Osteocyte (in vitro differentiated cells): ENCODE measurements at regions not wholly inside any gene's neighbourhood (a gene's known extent, or its start where the extent isn't known, plus 50 kb on each side); places are given as distances from the start of the nearest gene placed in this dataset.

ENCODE experiments used
- DNase-seq: peaks from one replicate; pipeline ENCODE4 v3.0.0; 2021; ENCODE audit warnings: mixed read lengths; ENCODE audit not compliant: unreplicated experiment; ENCODE audit errors: extremely low spot score
- H3K27ac Mint-ChIP-seq: one replicate; pipeline ENCODE4 v1.8.0; 2021; ENCODE audit warnings: mild to moderate bottlenecking, mixed read lengths; ENCODE audit not compliant: unreplicated experiment
- H3K27me3 Mint-ChIP-seq: one replicate; pipeline ENCODE4 v1.8.0; 2021; ENCODE audit warnings: mixed read lengths; ENCODE audit not compliant: unreplicated experiment
- H3K36me3 Mint-ChIP-seq: one replicate; pipeline ENCODE4 v1.8.0; 2021; ENCODE audit warnings: mixed read lengths; ENCODE audit not compliant: unreplicated experiment
- H3K4me1 Mint-ChIP-seq: one replicate; pipeline ENCODE4 v1.8.0; 2021; ENCODE audit warnings: mixed read lengths; ENCODE audit not compliant: unreplicated experiment
- H3K4me3 Mint-ChIP-seq: one replicate; pipeline ENCODE4 v1.8.0; 2021; ENCODE audit warnings: mild to moderate bottlenecking, moderate library complexity, mixed read lengths; ENCODE audit not compliant: unreplicated experiment
- H3K9me3 Mint-ChIP-seq: one replicate; pipeline ENCODE4 v1.8.0; 2021; ENCODE audit warnings: mixed read lengths; ENCODE audit not compliant: unreplicated experiment
- CTCF ChIP-seq: fragments of 200-600 bp; sonication (generic); IDR thresholded peaks from 2 replicates; pipeline ENCODE4 v1.5.0; 2021; ENCODE audit warnings: antibody characterized with exemption, mild to moderate bottlenecking, moderate library complexity

DNA sequence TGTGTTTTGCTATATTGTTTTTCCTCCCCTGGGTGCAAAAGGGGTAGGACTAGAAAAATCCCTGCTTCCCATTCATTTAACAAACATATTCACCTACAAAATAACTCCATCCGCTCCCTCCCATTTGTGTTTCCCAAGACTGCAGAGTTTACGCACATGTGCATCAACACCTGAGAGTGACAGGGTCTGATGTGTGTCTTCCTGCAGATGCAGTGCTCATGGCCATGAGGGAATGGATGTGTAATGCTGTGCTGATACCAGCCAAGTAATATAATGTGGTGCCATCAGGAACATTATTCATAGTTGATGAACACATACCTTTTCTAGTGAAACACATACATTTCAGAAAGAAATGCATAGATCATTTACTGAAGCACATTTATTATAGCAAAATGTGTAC is 83.2 kb downstream of the CXXC4 start:
- H3K27ac Mint-ChIP-seq, result no peak overlapping the region
- peaks cover 10% of the 10 kb centered on the region for H3K27me3 Mint-ChIP-seq
- TF ChIP-seq CTCF, result no peak
- no peaks in the 10 kb centered on the region for H3K9me3 Mint-ChIP-seq
- H3K4me1 Mint-ChIP-seq, result no peaks in the 10 kb centered on the region
- H3K4me3 Mint-ChIP-seq, result no peak overlapping the region
- DNase-seq, result no peak
- H3K36me3 Mint-ChIP-seq, result no peaks in the 10 kb centered on the region

DNA sequence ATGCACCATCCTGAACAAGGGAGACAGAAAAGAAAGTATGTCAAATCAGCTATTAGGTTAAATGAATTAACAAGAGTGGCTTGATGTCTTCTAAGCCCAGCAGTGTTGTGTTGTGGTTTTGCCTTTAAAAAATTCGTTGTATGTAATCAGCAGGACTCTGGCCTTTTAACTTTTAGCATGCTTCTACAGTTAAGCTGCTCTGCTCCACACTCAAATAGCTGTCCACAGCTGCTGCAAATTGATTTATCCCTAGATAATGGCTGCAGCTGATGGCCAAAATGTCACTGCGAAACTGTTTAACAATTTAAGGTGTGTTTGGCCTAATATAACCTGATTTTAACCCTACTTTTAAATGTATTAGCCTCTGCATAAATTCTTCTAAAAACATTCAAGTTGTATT is 85.8 kb downstream of the CXXC4 start:
- Mint-ChIP-seq H3K27me3 (peaks cover 14% of the 10 kb centered on the region), H3K4me1 (no peaks in the 10 kb centered on the region)

DNA sequence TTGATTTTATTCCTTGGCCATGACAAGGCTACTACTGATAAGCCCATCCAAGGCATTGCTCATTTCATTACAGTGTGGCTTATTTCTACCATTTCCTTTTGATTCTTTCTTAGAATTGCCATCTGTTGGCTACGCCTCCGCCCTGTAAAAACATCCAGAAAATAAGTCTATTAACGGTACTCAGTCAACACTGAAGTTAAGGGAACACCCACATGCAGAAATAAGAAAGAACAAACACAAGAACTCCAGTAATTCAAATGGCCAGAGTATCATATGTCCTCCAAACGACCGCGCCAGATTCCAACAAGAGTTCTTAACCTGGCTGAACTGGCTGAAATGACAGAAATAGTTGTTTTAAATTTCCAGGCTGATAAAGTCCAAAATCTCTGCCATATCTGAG is 90.3 kb downstream of the CXXC4 start:
- Mint-ChIP-seq H3K4me3 (no peak overlapping the region), H3K4me1 (no peaks in the 10 kb centered on the region), H3K27ac (no peak overlapping the region), H3K9me3 (no peaks in the 10 kb centered on the region), H3K36me3 (no peaks in the 10 kb centered on the region), H3K27me3 (peaks cover 14% of the 10 kb centered on the region)
- no peak for DNase-seq
- TF ChIP-seq CTCF, result no peak

More for the DNA sequence above, 85.8 kb downstream of the CXXC4 start:
- Mint-ChIP-seq H3K36me3 (no peaks in the 10 kb centered on the region), H3K4me3 (no peak overlapping the region), H3K9me3 (no peaks in the 10 kb centered on the region), H3K27ac (no peak overlapping the region)
- no peak for DNase-seq
- no peak for TF ChIP-seq CTCF

GRCh38 chr4:104395168-104395614 is 99.5 kb downstream of the CXXC4 start:
- Mint-ChIP-seq H3K9me3 (no peaks in the 10 kb centered on the region), H3K27me3 (peaks cover 8% of the 10 kb centered on the region), H3K4me3 (no peak overlapping the region), H3K27ac (no peak overlapping the region), H3K36me3 (no peaks in the 10 kb centered on the region), H3K4me1 (peaks cover 17% of the 10 kb centered on the region)
- no peak for TF ChIP-seq CTCF
- no peak for DNase-seq

DNA sequence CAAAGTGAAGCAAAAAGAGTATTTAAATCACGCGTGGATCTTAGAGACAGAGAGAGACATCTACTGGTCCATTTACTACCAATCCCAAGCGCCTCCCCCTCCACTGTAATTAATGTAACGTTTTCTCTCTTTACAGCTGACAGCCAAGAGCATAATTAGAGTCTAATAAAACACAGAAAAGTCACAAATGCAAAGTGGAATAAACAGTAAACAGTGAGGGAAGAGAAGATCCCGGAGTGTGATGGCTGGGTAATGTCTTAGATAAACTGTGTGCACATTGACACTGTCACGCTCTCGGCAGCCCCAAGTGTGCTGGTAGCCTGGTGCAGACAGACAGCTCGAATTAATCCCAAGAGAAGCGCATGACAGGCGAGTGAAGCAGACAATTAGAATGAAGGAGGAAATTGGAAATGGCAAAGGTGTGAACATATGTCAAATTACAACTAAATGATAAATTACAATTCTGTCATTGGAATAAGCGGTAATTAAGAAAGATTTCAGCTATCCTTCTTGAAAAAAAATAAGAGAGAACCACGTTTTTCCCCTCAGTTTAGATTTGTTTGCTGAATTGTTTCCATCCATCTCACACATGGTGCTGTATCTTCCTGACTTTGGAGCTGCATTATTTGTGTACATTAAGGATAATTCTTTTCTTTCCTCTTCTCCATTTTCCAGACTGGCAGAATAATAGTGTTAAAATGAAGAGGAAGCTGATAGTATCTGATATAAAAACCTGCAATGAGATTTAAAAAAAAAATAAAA is 100.1 kb downstream of the CXXC4 start:
- DNase-seq, result no peak
- peaks cover 17% of the 10 kb centered on the region for H3K4me1 Mint-ChIP-seq
- peak overlapping the region; percentile 33 for H3K4me3 Mint-ChIP-seq
- no peaks in the 10 kb centered on the region for H3K9me3 Mint-ChIP-seq
- peaks cover 8% of the 10 kb centered on the region for H3K27me3 Mint-ChIP-seq
- H3K36me3 Mint-ChIP-seq, result no peaks in the 10 kb centered on the region
- no peak overlapping the region for H3K27ac Mint-ChIP-seq
- TF ChIP-seq CTCF, result no peak
